ENCODE measurements at regions not wholly inside any gene's neighbourhood (a gene's known extent, or its start where the extent isn't known, plus 50 kb on each side); places are given as distances from the start of the nearest gene placed in this dataset.

- Histone ChIP-seq H3K27me3 (no peaks in the 10 kb centered on the region), H3K27ac (no peak overlapping the region), H3K36me3 (no peaks in the 10 kb centered on the region), H3K4me3 (no peak overlapping the region), H3K9me3 (no peaks in the 10 kb centered on the region), H3K4me1 (no peaks in the 10 kb centered on the region)
- TF ChIP-seq POLR2A (IDR thresholded peaks at IDR 0.05): no peak
- TF ChIP-seq CTCF (IDR thresholded peaks at IDR 0.05): no peak
- DNase-seq: no peak
These were observed 217.2 kb downstream of the RFC3 start for GRCh38 chr13:34035178-34035577.

GRCh38 chr13:34035676-34036325, 217.9 kb downstream of the RFC3 start:
- no peak for DNase-seq
- H3K9me3 ChIP-seq: no peaks in the 10 kb centered on the region
- no peak overlapping the region for H3K27ac ChIP-seq
- no peaks in the 10 kb centered on the region for H3K4me1 ChIP-seq
- H3K27me3 ChIP-seq: no peaks in the 10 kb centered on the region
- TF ChIP-seq CTCF (IDR thresholded peaks at IDR 0.05): no peak
- no peak for TF ChIP-seq POLR2A (IDR thresholded peaks at IDR 0.05)
- no peaks in the 10 kb centered on the region for H3K36me3 ChIP-seq
- H3K4me3 ChIP-seq: no peak overlapping the region

GRCh38 chr13:34037636-34038540, 219.9 kb downstream of the RFC3 start:
- no peaks in the 10 kb centered on the region for H3K9me3 ChIP-seq
- no peaks in the 10 kb centered on the region for H3K36me3 ChIP-seq
- no peaks in the 10 kb centered on the region for H3K27me3 ChIP-seq
- H3K4me1 ChIP-seq: no peaks in the 10 kb centered on the region
- TF ChIP-seq POLR2A (IDR thresholded peaks at IDR 0.05) (no peak), CTCF (IDR thresholded peaks at IDR 0.05) (no peak)
- DNase-seq: no peak
- no peak overlapping the region for H3K27ac ChIP-seq
- no peak overlapping the region for H3K4me3 ChIP-seq

- Histone ChIP-seq H3K27me3 (no peaks in the 10 kb centered on the region), H3K9me3 (no peaks in the 10 kb centered on the region), H3K4me1 (no peaks in the 10 kb centered on the region), H3K4me3 (no peak overlapping the region), H3K36me3 (no peaks in the 10 kb centered on the region), H3K27ac (no peak overlapping the region)
- no peak for TF ChIP-seq POLR2A (IDR thresholded peaks at IDR 0.05)
- no peak for TF ChIP-seq CTCF (IDR thresholded peaks at IDR 0.05)
- no peak for DNase-seq
These were observed 220.7 kb downstream of the RFC3 start for GRCh38 chr13:34038541-34039068.

DNA sequence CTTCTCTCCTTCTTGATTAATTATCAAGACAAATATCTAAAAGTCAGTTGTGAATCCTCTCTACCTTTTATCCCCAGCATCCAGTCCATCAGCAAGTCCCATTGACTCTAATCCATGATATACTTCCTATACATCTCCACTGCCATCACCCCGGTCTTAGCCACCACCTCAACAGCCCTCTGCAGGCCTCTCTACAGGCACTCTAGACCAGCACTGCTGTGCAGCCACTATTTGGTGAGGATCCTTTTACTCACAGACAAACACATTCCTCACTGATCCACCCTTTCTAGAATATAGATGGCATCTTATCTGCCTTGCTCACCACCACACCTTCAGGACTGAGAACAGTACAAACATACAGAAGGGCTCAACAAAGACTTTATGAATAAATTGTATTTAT, 221.7 kb downstream of the RFC3 start:
- DNase-seq: no peak
- H3K4me1 ChIP-seq: no peaks in the 10 kb centered on the region
- H3K27ac ChIP-seq: no peak overlapping the region
- TF ChIP-seq CTCF (IDR thresholded peaks at IDR 0.05) (no peak), POLR2A (IDR thresholded peaks at IDR 0.05) (no peak)
- H3K4me3 ChIP-seq: no peak overlapping the region
- no peaks in the 10 kb centered on the region for H3K27me3 ChIP-seq
- no peaks in the 10 kb centered on the region for H3K36me3 ChIP-seq
- no peaks in the 10 kb centered on the region for H3K9me3 ChIP-seq

Data from Peyer's patch (tissue), 4 donors.